ENCODE measurements at regions not wholly inside any gene's neighbourhood (a gene's known extent, or its start where the extent isn't known, plus 50 kb on each side); places are given as distances from the start of the nearest gene placed in this dataset.

DNA sequence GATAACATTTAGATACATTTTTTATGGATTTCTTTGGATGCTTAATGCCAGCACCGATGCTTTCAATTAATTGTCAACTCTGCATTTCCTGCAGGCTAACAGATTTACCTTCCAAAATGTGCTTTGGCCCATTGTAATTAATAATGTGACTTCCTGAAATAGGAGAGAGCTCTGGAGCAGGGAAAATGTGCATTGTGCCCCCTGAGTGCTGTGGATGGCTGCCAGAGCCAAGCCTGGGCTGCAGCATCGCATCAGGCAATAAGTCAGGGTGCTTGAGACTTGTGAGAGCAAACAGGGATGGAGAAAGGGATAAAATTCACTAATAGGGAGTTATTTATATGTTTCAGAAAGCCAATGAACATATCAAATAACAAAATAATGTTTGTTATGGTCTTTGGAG lies 133.8 kb downstream of the MOBP start:
- H3K4me2 ChIP-seq, result no peak overlapping the region
- no peaks in the 10 kb centered on the region for H3K4me1 ChIP-seq (ENCODE audit: insufficient read depth)
- no peaks in the 10 kb centered on the region for H4K20me1 ChIP-seq (replicated peaks; ENCODE audit: insufficient read depth)
- H3K9me2 ChIP-seq (ENCODE audit: insufficient read depth), result peaks cover 3% of the 10 kb centered on the region; the same call in 1 of the 2 replicates
- ATAC-seq, result no peak
- H3K27me3 ChIP-seq (ENCODE audit: insufficient read depth), result no peaks in the 10 kb centered on the region
- H3K27ac Mint-ChIP-seq, result no peak overlapping the region
- no peak overlapping the region for H3K4me3 ChIP-seq
- H3K36me3 ChIP-seq (ENCODE audit: insufficient read depth), result no peaks in the 10 kb centered on the region
- H3K9me3 Mint-ChIP-seq, result peaks cover 7% of the 10 kb centered on the region
- H3K4me3 Mint-ChIP-seq, result no peak overlapping the region
- H3K36me3 Mint-ChIP-seq (ENCODE audit: low read depth), result peaks cover 3% of the 10 kb centered on the region; the same call in 1 of the 3 replicates
- H3K79me2 ChIP-seq (replicated peaks; ENCODE audit: insufficient read depth), result no peaks in the 10 kb centered on the region
- no peaks in the 10 kb centered on the region for H3F3A ChIP-seq (replicated peaks; ENCODE audit: low read depth)
- no peak overlapping the region for H3K27ac ChIP-seq (ENCODE audit: low read depth)
- TF ChIP-seq NANOG (IDR thresholded peaks at IDR 0.05; ENCODE audit: borderline replicate concordance) (no peak), ZNF114 (CRISPR knock-in tag; IDR thresholded peaks at IDR 0.05) (no peak), CREB1 (CRISPR knock-in tag; IDR thresholded peaks at IDR 0.05; ENCODE audit: low read depth) (no peak), EZH2phosphoT487 (IDR thresholded peaks at IDR 0.05; ENCODE audit: unreplicated experiment) (no peak), EZH2 (IDR thresholded peaks at IDR 0.05; ENCODE audit: low read depth, unreplicated experiment) (no peak), CTCF (conservative IDR thresholded peaks at IDR 0.05; ENCODE audit: low read depth in 2 of 2) (no peak), POLR2AphosphoS5 (IDR thresholded peaks at IDR 0.05; ENCODE audit: low read depth) (no peak), JUNB (IDR thresholded peaks at IDR 0.05; ENCODE audit: unreplicated experiment) (no peak), STAT1 (IDR thresholded peaks at IDR 0.05; ENCODE audit: unreplicated experiment) (no peak), ETS1 (IDR thresholded peaks at IDR 0.05) (no peak), ZNF331 (CRISPR knock-in tag; IDR thresholded peaks at IDR 0.05; ENCODE audit: low read depth) (no peak)
- TF ChIP-seq, protein P1, sequence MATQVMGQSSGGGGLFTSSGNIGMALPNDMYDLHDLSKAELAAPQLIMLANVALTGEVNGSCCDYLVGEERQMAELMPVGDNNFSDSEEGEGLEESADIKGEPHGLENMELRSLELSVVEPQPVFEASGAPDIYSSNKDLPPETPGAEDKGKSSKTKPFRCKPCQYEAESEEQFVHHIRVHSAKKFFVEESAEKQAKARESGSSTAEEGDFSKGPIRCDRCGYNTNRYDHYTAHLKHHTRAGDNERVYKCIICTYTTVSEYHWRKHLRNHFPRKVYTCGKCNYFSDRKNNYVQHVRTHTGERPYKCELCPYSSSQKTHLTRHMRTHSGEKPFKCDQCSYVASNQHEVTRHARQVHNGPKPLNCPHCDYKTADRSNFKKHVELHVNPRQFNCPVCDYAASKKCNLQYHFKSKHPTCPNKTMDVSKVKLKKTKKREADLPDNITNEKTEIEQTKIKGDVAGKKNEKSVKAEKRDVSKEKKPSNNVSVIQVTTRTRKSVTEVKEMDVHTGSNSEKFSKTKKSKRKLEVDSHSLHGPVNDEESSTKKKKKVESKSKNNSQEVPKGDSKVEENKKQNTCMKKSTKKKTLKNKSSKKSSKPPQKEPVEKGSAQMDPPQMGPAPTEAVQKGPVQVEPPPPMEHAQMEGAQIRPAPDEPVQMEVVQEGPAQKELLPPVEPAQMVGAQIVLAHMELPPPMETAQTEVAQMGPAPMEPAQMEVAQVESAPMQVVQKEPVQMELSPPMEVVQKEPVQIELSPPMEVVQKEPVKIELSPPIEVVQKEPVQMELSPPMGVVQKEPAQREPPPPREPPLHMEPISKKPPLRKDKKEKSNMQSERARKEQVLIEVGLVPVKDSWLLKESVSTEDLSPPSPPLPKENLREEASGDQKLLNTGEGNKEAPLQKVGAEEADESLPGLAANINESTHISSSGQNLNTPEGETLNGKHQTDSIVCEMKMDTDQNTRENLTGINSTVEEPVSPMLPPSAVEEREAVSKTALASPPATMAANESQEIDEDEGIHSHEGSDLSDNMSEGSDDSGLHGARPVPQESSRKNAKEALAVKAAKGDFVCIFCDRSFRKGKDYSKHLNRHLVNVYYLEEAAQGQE (IDR thresholded peaks at IDR 0.05; ENCODE audit: unreplicated experiment), result no peak
- TF ChIP-seq, protein P2, sequence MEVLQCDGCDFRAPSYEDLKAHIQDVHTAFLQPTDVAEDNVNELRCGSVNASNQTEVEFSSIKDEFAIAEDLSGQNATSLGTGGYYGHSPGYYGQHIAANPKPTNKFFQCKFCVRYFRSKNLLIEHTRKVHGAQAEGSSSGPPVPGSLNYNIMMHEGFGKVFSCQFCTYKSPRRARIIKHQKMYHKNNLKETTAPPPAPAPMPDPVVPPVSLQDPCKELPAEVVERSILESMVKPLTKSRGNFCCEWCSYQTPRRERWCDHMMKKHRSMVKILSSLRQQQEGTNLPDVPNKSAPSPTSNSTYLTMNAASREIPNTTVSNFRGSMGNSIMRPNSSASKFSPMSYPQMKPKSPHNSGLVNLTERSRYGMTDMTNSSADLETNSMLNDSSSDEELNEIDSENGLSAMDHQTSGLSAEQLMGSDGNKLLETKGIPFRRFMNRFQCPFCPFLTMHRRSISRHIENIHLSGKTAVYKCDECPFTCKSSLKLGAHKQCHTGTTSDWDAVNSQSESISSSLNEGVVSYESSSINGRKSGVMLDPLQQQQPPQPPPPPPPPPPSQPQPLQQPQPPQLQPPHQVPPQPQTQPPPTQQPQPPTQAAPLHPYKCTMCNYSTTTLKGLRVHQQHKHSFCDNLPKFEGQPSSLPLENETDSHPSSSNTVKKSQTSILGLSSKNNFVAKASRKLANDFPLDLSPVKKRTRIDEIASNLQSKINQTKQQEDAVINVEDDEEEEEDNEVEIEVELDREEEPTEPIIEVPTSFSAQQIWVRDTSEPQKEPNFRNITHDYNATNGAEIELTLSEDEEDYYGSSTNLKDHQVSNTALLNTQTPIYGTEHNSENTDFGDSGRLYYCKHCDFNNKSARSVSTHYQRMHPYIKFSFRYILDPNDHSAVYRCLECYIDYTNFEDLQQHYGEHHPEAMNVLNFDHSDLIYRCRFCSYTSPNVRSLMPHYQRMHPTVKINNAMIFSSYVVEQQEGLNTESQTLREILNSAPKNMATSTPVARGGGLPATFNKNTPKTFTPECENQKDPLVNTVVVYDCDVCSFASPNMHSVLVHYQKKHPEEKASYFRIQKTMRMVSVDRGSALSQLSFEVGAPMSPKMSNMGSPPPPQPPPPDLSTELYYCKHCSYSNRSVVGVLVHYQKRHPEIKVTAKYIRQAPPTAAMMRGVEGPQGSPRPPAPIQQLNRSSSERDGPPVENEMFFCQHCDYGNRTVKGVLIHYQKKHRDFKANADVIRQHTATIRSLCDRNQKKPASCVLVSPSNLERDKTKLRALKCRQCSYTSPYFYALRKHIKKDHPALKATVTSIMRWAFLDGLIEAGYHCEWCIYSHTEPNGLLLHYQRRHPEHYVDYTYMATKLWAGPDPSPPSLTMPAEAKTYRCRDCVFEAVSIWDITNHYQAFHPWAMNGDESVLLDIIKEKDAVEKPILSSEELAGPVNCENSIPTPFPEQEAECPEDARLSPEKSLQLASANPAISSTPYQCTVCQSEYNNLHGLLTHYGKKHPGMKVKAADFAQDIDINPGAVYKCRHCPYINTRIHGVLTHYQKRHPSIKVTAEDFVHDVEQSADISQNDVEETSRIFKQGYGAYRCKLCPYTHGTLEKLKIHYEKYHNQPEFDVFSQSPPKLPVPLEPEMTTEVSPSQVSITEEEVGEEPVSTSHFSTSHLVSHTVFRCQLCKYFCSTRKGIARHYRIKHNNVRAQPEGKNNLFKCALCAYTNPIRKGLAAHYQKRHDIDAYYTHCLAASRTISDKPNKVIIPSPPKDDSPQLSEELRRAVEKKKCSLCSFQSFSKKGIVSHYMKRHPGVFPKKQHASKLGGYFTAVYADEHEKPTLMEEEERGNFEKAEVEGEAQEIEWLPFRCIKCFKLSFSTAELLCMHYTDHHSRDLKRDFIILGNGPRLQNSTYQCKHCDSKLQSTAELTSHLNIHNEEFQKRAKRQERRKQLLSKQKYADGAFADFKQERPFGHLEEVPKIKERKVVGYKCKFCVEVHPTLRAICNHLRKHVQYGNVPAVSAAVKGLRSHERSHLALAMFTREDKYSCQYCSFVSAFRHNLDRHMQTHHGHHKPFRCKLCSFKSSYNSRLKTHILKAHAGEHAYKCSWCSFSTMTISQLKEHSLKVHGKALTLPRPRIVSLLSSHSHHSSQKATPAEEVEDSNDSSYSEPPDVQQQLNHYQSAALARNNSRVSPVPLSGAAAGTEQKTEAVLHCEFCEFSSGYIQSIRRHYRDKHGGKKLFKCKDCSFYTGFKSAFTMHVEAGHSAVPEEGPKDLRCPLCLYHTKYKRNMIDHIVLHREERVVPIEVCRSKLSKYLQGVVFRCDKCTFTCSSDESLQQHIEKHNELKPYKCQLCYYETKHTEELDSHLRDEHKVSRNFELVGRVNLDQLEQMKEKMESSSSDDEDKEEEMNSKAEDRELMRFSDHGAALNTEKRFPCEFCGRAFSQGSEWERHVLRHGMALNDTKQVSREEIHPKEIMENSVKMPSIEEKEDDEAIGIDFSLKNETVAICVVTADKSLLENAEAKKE (CRISPR knock-in tag; IDR thresholded peaks at IDR 0.05), result no peak
- peaks cover 2% of the 10 kb centered on the region; the same call in 1 of the 3 replicates for H3K4me1 Mint-ChIP-seq
- peaks cover 1% of the 10 kb centered on the region for H3K27me3 Mint-ChIP-seq (ENCODE audit: insufficient read depth, low read depth, poor library complexity)
- H2AFZ ChIP-seq, result no peak overlapping the region
- DNase-seq (ENCODE audit: low spot score), result no peak

All from GM23338 (cell line).